Upper lobe of right lung (tissue), 1 donor: ENCODE measurements at regions not wholly inside any gene's neighbourhood (a gene's known extent, or its start where the extent isn't known, plus 50 kb on each side); places are given as distances from the start of the nearest gene placed in this dataset.
A peak's percentile ranks its signal among the peaks of the same experiment; 100 is the strongest.

Experiments
- ATAC-seq: fragments of 200-7000 bp; cut with Tn5 transposase; one replicate; pipeline ENCODE4 v1.9.1; 2020; ENCODE audit warnings: mild to moderate bottlenecking, moderate library complexity
- DNase-seq: peaks from one replicate; pipeline ENCODE4 v3.0.0-alpha.2; 2020
- H3K27ac ChIP-seq: fragments of 200-600 bp; one replicate; pipeline ENCODE4 v1.8.0; 2022
- H3K27me3 ChIP-seq: fragments of 200-600 bp; one replicate; pipeline ENCODE4 v1.8.0; 2022; ENCODE audit warnings: mild to moderate bottlenecking
- H3K36me3 ChIP-seq: fragments of 200-600 bp; one replicate; pipeline ENCODE4 v1.8.0; 2022
- H3K4me1 ChIP-seq: fragments of 200-600 bp; one replicate; pipeline ENCODE4 v1.8.0; 2022
- H3K4me3 ChIP-seq: fragments of 200-600 bp; one replicate; pipeline ENCODE4 v1.8.0; 2022; ENCODE audit warnings: mild to moderate bottlenecking
- H3K9me3 ChIP-seq: fragments of 200-600 bp; one replicate; pipeline ENCODE4 v1.8.0; 2022
- intact Hi-C: fragments of 100-400 bp; cut with DNase I; formaldehyde crosslinking; loops from one replicate; pipeline ENCODE4 v1.11.0; 2022
- TF ChIP-seq, protein P1 (sequence below): fragments of 200-600 bp; IDR thresholded peaks from one replicate; pipeline ENCODE4 v1.8.0; 2022; ENCODE audit warnings: antibody characterized with exemption
- donor health status: DM: no; HTN: yes; CAD: no; lungs with severe emphysema.

GRCh38 chr3:16103472-16103871 is 71.0 kb upstream of the GALNT15 start:
- H3K9me3 ChIP-seq, result no peaks in the 10 kb centered on the region
- H3K4me3 ChIP-seq, result no peak overlapping the region
- peak overlapping the region; percentile 61 for H3K27ac ChIP-seq
- intact Hi-C loops, result no loop called here
- H3K27me3 ChIP-seq, result no peaks in the 10 kb centered on the region
- DNase-seq (no peak), ATAC-seq (no peak)
- TF ChIP-seq, protein P1, sequence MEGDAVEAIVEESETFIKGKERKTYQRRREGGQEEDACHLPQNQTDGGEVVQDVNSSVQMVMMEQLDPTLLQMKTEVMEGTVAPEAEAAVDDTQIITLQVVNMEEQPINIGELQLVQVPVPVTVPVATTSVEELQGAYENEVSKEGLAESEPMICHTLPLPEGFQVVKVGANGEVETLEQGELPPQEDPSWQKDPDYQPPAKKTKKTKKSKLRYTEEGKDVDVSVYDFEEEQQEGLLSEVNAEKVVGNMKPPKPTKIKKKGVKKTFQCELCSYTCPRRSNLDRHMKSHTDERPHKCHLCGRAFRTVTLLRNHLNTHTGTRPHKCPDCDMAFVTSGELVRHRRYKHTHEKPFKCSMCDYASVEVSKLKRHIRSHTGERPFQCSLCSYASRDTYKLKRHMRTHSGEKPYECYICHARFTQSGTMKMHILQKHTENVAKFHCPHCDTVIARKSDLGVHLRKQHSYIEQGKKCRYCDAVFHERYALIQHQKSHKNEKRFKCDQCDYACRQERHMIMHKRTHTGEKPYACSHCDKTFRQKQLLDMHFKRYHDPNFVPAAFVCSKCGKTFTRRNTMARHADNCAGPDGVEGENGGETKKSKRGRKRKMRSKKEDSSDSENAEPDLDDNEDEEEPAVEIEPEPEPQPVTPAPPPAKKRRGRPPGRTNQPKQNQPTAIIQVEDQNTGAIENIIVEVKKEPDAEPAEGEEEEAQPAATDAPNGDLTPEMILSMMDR, result no peak
- no peaks in the 10 kb centered on the region for H3K36me3 ChIP-seq
- H3K4me1 ChIP-seq, result peaks cover 13% of the 10 kb centered on the region

DNA sequence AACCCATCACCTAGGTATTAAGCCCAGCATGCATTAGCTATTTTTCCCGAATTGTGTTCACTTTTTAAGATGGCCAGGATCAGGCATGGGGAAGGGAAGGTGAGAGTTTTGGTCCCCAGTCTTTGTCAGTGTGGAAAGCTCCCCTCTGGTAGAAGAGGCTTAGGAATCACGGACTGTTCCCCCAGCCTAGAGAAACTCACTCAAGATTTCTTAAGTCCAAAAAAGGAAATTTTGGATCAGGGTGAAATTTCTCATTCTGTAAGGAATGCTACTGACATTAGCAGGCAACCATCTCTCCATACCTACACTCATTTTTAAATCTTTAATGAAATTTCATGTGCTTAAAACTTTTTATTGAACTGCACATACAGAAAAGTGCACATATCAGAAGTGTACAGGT is 70.3 kb upstream of the GALNT15 start:
- Histone ChIP-seq H3K9me3 (no peaks in the 10 kb centered on the region), H3K4me1 (peaks cover 13% of the 10 kb centered on the region), H3K36me3 (no peaks in the 10 kb centered on the region), H3K27ac (no peak overlapping the region), H3K27me3 (no peaks in the 10 kb centered on the region), H3K4me3 (no peak overlapping the region)
- no peak for DNase-seq
- TF ChIP-seq, protein P1, result no peak
- intact Hi-C loops, result no loop called here
- no peak for ATAC-seq

GRCh38 chr3:16106050-16106449 is 68.4 kb upstream of the GALNT15 start:
- no peaks in the 10 kb centered on the region for H3K9me3 ChIP-seq
- DNase-seq (no peak), ATAC-seq (no peak)
- H3K4me3 ChIP-seq, result no peak overlapping the region
- no peaks in the 10 kb centered on the region for H3K36me3 ChIP-seq
- intact Hi-C loops, result no loop called here
- peaks cover 13% of the 10 kb centered on the region for H3K4me1 ChIP-seq
- no peaks in the 10 kb centered on the region for H3K27me3 ChIP-seq
- TF ChIP-seq, protein P1, result no peak
- H3K27ac ChIP-seq, result no peak overlapping the region

- H3K4me1 ChIP-seq, result peaks cover 6% of the 10 kb centered on the region
- no peak for DNase-seq
- H3K9me3 ChIP-seq, result no peaks in the 10 kb centered on the region
- no peaks in the 10 kb centered on the region for H3K27me3 ChIP-seq
- no peak overlapping the region for H3K27ac ChIP-seq
- intact Hi-C loops, result no loop called here
- H3K4me3 ChIP-seq, result no peak overlapping the region
- no peak for ATAC-seq
- H3K36me3 ChIP-seq, result no peaks in the 10 kb centered on the region
- TF ChIP-seq, protein P1, result no peak
Observed at GRCh38 chr3:16108424-16108823, 66.1 kb upstream of the GALNT15 start.

- Histone ChIP-seq H3K27ac (no peak overlapping the region), H3K36me3 (no peaks in the 10 kb centered on the region), H3K4me3 (no peak overlapping the region), H3K4me1 (no peaks in the 10 kb centered on the region), H3K9me3 (no peaks in the 10 kb centered on the region), H3K27me3 (no peaks in the 10 kb centered on the region)
- no peak for DNase-seq
- TF ChIP-seq, protein P1, result no peak
- intact Hi-C loops, result no loop called here
- ATAC-seq, result peak; percentile 50
Observed at GRCh38 chr3:16109929-16110328, 64.6 kb upstream of the GALNT15 start.

GRCh38 chr3:16112910-16113504 is 61.5 kb upstream of the GALNT15 start:
- Histone ChIP-seq H3K9me3 (no peaks in the 10 kb centered on the region), H3K27me3 (no peaks in the 10 kb centered on the region), H3K27ac (no peak overlapping the region), H3K36me3 (no peaks in the 10 kb centered on the region), H3K4me3 (no peak overlapping the region), H3K4me1 (no peaks in the 10 kb centered on the region)
- no peak for DNase-seq
- no peak for ATAC-seq
- intact Hi-C loops, result no loop called here
- TF ChIP-seq, protein P1, result no peak
